BE2C (cell line): ENCODE measurements at regions not wholly inside any gene's neighbourhood (a gene's known extent, or its start where the extent isn't known, plus 50 kb on each side); places are given as distances from the start of the nearest gene placed in this dataset.

Experiments
- DNase-seq: peaks from one replicate; pipeline ENCODE4 v3.0.0-alpha.2; 2020
- H3K27me3 ChIP-seq: fragments of 250-450 bp; sonication (Bioruptor Pico); 2 replicates; pipeline ENCODE4 v1.5.1; 2020; ENCODE audit warnings: mild to moderate bottlenecking
- H3K36me3 ChIP-seq: fragments of 250-450 bp; sonication (Bioruptor Pico); 2 replicates; pipeline ENCODE4 v1.5.1; 2020; ENCODE audit warnings: mild to moderate bottlenecking
- H3K4me1 ChIP-seq: fragments of 250-450 bp; sonication (Bioruptor Pico); 2 replicates; pipeline ENCODE4 v1.5.1; 2020
- H3K4me3 ChIP-seq: 2 replicates; pipeline ENCODE4 v1.5.1; 2011; ENCODE audit warnings: low read depth, low read length
- H3K9me3 ChIP-seq: fragments of 250-450 bp; sonication (Bioruptor Pico); 2 replicates; pipeline ENCODE4 v1.5.1; 2020
- TF ChIP-seq, protein P1 (sequence below): IDR thresholded peaks from 2 replicates; pipeline ENCODE4 v1.5.1; 2012; ENCODE audit warnings: mild to moderate bottlenecking, low read depth, low read length

DNA sequence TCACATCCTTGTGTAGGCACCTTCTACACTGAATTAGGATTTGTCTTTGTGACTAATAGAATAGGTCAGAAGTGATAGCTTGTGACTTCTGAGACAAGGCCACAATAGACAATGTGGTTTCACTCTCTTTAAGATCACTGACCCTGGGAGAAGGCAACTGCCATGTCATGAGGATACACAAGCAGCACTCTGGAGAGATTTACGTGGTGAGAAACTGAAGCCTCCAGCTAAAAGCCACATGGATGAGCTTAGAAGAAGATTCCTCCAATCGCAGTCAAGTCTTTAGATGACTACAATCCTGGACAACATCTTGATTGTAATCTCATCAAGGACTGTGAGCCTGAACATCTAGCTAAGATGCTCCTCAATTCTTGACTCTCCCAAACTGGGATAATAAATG is 206.6 kb downstream of the ESM1 start:
- H3K4me1 ChIP-seq: no peaks in the 10 kb centered on the region
- TF ChIP-seq, protein P1, sequence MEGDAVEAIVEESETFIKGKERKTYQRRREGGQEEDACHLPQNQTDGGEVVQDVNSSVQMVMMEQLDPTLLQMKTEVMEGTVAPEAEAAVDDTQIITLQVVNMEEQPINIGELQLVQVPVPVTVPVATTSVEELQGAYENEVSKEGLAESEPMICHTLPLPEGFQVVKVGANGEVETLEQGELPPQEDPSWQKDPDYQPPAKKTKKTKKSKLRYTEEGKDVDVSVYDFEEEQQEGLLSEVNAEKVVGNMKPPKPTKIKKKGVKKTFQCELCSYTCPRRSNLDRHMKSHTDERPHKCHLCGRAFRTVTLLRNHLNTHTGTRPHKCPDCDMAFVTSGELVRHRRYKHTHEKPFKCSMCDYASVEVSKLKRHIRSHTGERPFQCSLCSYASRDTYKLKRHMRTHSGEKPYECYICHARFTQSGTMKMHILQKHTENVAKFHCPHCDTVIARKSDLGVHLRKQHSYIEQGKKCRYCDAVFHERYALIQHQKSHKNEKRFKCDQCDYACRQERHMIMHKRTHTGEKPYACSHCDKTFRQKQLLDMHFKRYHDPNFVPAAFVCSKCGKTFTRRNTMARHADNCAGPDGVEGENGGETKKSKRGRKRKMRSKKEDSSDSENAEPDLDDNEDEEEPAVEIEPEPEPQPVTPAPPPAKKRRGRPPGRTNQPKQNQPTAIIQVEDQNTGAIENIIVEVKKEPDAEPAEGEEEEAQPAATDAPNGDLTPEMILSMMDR: no peak
- DNase-seq: no peak
- H3K9me3 ChIP-seq: no peaks in the 10 kb centered on the region
- H3K27me3 ChIP-seq: no peaks in the 10 kb centered on the region
- H3K4me3 ChIP-seq: no peak overlapping the region
- H3K36me3 ChIP-seq: no peaks in the 10 kb centered on the region

- H3K36me3 ChIP-seq: no peaks in the 10 kb centered on the region
- H3K4me3 ChIP-seq: no peak overlapping the region
- no peaks in the 10 kb centered on the region for H3K9me3 ChIP-seq
- DNase-seq: no peak
- no peaks in the 10 kb centered on the region for H3K27me3 ChIP-seq
- TF ChIP-seq, protein P1: no peak
- no peaks in the 10 kb centered on the region for H3K4me1 ChIP-seq
Observed at GRCh38 chr5:54775645-54776044, 209.7 kb downstream of the ESM1 start.

DNA sequence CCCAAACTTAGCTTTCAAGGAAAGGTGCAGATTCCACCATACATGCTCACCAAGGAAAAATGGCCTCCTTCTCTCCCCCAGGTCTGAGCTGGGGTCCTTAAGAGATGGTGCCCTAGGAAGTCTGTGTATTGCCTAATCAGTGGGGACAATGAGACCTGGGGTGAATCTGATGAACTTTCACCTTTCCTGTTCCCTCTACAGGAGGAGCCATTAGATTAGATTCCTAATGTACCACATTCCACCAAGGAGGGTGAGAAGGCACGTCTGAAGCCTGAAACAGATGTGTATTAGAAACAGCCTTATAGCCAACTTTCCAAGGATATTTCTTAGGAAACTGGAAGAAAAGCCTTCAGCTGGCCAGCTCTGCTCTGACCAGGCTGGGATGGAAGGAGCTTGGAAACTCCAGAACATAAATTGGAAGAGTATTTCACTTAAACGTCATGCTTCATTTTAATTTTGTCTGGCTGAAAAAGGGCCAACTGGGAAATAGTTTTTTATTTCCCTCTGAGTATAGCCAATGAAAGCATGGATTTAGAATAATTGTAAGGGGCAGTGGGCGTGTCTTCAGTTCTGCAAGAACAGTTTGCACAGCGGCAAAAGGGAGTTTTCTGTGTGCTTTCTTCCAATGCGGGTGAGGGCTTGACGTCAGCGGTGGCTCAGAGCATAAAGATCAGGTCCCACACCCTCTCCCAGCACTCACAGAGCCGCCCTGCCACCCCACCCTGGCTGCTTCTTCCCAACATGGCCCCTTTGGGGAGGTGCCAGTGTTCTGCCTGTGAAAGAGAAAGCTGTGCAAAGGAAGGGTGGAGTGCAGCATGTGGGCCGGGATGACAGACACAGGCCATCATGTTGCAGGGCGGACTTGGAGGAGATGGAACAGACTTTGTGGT is 210.9 kb downstream of the ESM1 start:
- TF ChIP-seq, protein P1: no peak
- Histone ChIP-seq H3K9me3 (no peaks in the 10 kb centered on the region), H3K4me3 (no peak overlapping the region), H3K27me3 (no peaks in the 10 kb centered on the region), H3K36me3 (no peaks in the 10 kb centered on the region), H3K4me1 (no peaks in the 10 kb centered on the region)
- no peak for DNase-seq

DNA sequence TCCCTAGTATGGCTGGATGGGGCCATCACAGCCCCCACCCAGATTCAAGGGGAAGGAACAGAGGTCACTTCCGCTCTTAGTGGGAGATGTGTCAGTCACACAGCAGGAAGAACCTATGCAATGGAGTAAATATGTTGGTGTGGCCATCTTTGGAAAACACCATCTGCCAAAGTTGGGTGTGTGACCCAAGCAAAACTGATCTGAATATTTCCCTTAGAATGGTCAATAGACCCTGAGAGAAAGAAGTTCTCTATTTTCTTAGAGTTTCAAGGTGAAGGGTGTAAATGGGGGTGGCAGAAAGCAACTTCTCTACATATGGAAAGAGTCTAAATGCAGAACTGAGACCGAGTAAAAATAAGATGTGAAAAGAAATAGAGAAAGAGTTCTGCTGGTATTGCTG is 212.7 kb downstream of the ESM1 start:
- Histone ChIP-seq H3K4me1 (no peaks in the 10 kb centered on the region), H3K36me3 (no peaks in the 10 kb centered on the region), H3K4me3 (no peak overlapping the region), H3K9me3 (no peaks in the 10 kb centered on the region), H3K27me3 (no peaks in the 10 kb centered on the region)
- no peak for DNase-seq
- TF ChIP-seq, protein P1: no peak

DNA sequence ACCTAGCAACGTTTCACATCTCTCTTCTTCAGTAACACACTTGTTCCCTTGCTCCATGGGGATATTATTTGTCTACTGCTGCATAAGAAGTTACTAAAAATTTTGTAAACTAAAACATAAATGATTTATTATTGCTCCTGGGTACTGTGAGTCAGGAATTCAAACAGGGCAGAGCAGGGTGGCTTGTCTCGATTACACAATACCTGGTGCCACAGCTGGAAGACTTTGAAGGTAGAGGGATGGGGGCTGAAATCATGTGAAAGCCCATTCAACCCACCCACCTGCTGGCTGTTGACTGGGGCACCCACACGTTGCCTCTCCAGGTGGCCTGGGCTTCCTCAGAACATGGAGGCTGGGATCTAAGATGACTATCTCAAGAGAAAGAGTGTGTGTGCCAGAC is 213.2 kb downstream of the ESM1 start:
- DNase-seq: no peak
- H3K36me3 ChIP-seq: no peaks in the 10 kb centered on the region
- TF ChIP-seq, protein P1: no peak
- no peaks in the 10 kb centered on the region for H3K4me1 ChIP-seq
- H3K27me3 ChIP-seq: no peaks in the 10 kb centered on the region
- no peaks in the 10 kb centered on the region for H3K9me3 ChIP-seq
- no peak overlapping the region for H3K4me3 ChIP-seq

DNA sequence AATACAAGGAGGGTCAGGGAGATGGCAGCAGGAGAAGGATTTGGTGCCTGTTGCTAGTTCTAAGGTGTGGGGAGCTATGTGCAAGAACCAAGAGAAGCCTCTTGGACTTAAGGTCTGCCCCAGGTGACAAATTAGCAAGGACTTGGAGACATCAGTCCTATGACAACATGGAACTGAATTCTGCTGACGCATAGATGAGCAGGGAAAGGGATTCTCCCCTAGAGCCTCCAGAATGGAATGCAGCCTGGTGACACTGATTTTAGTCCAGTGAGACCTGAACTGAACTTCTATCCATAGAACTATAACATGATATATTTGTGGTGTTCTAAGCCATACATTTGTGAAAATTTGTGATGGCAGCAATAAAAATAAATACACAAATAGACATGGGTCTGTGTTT is 215.6 kb downstream of the ESM1 start:
- Histone ChIP-seq H3K36me3 (no peaks in the 10 kb centered on the region), H3K27me3 (no peaks in the 10 kb centered on the region), H3K4me1 (no peaks in the 10 kb centered on the region), H3K4me3 (no peak overlapping the region), H3K9me3 (no peaks in the 10 kb centered on the region)
- no peak for DNase-seq
- TF ChIP-seq, protein P1: no peak
